H1 (cell line): ENCODE measurements at regions not wholly inside any gene's neighbourhood (a gene's known extent, or its start where the extent isn't known, plus 50 kb on each side); places are given as distances from the start of the nearest gene placed in this dataset.

Source experiments
- HDAC6 ChIP-seq: IDR thresholded peaks from one replicate; pipeline ENCODE4 v1.7.1; 2012; ENCODE audit warnings: low read depth, mild to moderate bottlenecking, inconsistent platforms, low read length, moderate library complexity
- SAP30 ChIP-seq: fragments of 300-600 bp; sonication (generic); IDR thresholded peaks from 2 replicates; pipeline ENCODE4 v1.7.1; 2012; ENCODE audit warnings: low read length, moderate library complexity, mild to moderate bottlenecking, inconsistent platforms; ENCODE audit not compliant: insufficient read depth, insufficient replicate concordance

- TF ChIP-seq SAP30 (no peak), HDAC6 (no peak)
These were observed 56.2 kb upstream of the GDF10 start (continued) for GRCh38 chr10:47243791-47244190.
